ENCODE measurements at regions not wholly inside any gene's neighbourhood (a gene's known extent, or its start where the extent isn't known, plus 50 kb on each side); places are given as distances from the start of the nearest gene placed in this dataset.

DNA sequence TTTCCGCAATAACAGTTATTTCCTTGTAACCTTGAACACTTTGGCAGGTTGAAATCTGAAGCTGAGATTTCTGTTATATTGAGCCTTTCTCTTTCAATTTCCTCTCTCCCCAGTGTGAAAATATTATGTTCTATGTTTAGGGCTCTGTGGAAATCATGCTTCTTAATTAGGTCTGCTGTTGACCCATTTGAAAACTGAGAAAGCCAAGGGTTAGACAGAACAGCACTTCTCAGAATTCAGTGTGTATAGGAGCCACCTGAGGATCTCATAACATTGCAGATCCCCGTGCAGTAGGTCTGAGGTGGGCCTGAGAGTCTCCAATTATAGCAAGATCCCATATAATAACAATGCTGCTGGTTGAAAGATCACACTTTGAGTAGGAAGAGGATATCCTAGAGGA, 230.2 kb upstream of the NT5C1B start:
- no peak for DNase-seq

DNA sequence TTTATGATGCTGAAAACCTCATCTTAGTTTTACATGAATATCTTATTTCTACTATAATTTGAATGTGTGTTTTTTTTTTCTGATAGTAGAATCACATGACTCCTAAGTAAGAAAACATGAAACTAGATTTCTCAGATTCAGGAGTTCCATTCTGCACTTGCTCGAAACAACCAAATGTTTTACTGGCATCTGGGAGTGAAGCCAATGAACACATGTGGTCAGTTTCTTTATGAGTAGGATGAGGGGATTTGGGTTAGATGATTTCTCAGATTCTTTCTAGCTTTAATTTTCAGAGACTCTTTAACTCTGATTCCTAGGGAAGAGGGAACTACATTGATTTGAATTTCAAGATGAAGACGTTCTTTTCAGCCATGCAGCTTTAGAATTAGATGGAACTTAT, 225.0 kb upstream of the NT5C1B start:
- DNase-seq = peak; percentile 25

DNA sequence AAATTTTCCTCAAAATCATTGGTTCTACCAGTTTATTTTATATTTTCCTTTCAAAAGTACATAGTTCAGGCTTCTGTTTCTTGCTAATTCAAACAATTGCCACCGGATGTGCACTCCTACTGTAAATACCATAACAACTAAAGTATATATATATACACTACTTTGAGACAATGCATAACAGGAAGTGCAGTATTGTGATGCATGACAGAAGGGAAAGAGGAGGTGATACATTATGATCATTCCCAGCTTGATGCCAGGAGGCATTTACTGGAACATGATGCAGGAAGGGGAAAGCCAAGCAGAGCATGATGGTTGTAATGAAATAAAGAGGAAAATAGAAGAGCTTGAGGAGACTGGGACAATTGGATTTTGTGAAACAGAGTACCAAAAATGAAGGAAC, 215.2 kb upstream of the NT5C1B start:
- no peak for DNase-seq

DNA sequence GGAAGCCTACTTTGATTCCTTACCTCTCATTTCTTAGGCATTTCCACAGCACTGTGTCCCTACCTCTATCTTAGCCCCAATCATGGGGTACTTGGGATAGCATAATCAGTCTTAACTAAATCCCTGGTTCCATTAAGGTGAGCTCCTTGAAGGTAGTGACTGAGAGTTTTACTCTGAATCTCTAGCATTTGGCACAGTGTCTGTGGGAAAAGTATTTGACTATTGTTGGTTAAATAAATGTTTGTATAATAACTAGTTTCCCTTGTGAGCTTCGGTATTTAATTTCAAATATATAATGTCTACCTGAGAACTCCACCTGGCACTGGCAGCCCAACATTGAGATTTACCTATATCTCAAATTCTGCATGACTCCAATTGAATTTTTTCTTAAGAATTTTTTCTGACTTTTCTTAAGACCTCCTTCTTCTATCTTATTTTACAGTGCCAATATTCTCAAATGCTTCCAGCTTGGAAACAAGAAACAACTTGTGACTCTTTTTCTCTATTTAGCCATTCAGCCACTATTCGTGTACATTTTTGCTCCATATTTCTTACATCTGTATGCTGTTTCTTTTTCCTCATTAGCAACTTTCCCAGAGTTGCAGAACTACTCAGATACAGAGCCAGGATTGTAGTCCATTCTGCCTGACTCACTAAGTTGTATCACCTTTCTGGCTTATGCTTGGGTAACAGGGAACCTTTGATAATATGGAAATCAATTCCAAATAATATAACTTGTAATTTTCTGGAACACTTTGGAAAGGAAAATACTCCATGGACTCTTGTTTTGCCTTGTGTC, 214.0 kb upstream of the NT5C1B start:
- no peak for DNase-seq

DNA sequence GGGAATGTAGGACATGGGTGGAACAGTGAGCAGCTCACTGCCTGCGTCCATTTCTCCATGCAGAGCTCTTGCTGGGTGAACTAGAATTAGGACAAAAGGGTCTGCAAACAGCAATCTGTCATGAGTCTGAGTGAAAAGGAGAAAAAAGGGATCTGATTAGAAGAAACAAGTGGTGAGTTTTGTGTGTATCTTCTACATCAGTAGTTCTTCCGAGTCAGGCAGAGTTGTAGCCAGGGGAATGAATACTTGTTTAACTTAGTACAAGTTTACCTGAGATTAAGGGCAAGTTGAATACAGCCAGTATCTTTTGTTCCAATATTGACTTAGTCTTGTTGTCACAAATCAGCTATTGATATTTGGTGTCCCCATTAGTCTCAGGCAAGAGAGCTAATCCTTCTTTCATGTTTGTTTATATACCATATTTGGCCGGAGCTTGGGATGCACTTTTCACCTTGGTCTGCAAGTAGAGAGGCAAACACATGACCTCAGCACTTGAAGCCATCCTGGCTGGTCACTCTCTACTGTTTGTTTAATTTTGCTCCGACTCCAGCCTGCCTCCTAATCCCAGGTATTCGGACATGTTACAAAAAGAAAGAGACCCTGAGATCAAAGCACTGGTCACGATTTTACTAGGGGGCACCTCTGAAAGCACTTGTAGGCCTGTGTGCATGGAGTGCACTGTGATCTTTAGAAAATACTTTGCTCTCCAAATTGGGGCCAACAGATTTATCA, 211.0 kb upstream of the NT5C1B start:
- DNase-seq = no peak

DNA sequence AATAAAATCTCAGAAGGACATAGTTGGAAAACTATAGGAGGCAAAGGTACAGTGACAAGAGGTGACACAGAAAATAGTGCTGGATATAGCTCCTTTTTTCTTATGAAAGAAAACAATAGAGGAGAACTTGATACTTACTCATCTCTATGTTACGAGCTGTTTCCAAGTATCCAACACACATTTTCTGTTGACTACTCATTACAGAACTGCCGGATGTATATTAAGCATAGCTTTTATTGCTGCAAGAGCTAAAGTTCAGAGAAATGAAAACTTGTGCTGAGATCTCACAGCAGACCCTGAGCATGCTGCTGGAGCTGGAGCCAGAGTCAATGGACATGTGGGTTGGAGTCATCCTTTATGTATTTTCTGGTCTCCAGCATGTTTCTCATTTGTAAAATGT, 210.0 kb upstream of the NT5C1B start:
- DNase-seq = no peak

DNA sequence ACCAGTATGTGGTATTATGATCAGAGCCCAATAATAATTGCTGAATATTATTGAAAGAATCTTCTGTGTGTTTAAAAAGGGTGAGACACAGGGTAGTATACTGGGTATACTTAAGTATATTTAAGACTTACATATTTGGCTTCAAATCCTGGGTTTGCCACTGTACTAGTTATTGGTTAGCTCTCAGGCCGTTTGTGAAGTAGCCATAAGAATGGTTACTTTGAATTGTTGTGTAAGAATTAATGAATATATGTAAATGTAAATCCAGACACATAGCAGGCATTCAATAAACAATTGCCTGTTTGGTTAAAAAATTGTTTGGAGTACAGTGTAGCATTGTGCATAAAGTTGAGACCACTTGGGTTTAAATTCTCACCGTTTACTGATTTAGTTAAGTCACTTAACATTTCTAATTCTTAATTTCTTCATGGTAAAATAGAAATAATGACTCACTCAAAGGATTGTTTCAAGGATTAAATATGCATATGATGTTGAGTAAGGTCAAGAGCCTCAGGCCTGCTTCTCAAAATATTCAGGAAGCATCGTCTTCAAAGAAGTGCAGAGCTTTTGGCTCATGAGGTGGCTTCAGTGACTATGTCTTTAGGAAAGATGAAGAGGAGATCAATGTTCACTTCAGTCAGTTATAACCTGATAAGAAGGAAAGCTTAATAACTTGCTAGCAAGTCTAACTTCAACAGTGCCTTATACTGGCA, 207.9 kb upstream of the NT5C1B start:
- DNase-seq = no peak

DNA sequence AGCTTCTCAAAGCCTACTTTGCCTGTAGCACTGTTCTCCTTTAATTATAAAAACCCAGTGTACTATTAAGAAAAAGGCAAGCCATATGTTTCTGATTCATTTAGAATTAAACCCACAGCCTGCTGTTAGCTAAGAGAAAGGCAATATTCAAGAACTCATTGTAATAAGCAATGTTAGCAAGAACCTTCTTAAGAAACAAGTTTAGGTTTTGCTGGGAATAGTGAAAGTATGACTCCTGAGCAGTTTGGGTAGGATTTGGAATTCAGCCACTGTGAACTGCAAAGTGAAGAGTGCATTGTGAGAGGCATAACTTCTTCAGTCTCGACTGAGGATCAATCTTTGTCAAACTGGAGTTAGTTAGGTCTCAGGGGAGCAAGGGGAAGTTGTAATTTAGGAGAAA, 206.5 kb upstream of the NT5C1B start:
- no peak for DNase-seq

DNA sequence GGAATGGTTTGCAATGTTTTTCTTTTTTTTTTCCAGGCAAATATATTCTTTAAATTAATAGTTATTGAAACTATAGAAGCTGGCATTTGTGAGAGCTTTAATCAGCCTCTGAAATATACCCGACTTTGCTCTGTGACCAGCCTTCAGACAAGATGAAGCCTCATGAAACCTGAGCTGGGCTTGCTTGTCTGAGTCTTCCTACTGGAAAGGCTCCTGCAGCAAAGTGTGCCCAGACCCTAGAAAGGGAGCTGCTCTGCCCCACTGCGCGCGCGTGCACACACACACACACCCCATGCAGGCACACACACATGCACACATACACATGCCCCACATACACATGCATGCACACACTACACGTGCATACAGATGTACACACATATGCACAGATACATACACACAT, 203.3 kb upstream of the NT5C1B start:
- DNase-seq = no peak

DNA sequence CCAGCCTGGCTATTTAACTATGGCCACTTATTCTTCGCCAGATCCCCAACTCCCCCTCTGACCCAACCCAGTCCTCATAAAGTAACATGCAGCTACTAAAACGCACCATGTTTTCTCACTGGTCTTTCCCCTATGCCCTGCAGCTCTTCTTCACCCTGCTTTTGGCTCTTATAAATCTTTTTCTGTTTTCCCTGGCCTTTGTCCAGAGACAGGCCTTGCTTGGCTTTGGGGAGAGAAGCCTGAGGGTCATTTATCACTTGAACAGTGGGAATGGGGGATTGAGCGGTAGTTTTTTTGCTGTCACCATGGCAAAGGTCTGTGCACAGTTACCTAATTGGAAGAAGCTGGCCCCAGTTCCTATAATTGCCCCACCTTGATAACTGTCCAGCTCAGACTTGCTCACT, 202.9 kb upstream of the NT5C1B start:
- DNase-seq = no peak

DNA sequence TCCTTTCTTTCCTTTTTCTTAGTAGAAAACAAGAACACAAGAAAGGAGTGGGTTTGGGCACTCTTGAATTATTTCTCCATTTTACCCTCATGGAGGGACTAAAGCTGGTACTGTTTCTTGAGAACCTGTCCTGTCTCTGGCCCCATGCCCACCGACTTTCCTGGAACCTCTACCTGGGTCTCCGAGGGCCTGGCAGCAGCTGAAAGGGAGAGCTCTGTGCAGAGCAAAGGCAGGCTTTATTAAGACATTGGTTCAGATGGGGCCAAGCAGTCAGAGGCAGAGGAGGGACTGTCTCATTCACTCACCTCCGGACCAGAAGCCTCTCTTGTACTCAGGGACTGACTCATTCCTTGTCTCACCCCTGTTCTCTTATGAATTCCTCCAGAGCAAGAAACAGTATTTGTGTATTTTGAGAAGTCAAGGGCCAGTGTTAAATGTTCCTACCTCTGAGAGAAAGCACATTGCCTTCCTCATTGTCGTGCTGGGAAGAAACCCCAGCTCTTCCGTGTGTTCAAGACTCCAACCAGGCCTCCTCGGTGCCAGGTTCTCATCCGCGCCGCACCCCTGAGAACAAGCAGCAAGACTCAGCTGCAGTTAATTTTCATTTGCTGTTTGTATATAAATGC, 201.9 kb upstream of the NT5C1B start:
- no peak for DNase-seq

DNA sequence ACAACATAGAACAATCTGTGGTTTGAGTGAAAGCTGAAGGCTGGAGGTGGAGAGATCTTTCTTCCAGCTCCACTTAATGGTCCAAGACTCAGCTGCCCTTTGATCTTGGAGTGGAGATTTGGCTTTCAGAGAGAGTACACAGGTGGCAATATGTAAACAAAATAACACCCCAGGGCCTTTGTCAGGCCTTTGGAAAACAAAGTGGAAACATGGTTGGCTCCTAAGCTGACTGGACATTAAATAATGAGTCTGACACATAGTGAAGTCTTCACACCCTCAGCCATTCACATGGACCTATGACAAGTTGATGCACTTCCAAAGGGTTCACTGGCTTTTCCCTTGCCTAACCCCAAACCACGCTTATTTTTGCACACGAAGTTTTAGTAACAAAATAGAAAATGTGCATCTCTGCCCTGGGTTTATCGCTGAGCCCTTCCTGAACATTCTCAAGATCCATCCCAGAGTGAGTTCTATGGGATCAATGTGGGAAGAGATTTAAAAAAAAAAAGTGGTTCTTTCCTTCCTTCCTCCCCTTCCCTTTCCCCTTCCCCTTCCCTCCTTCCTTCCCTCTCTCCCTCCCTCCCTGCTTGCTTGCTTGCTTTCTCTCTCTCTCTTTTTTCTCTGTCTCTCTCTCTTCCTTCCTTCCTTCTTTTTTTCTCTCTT, 201.3 kb upstream of the NT5C1B start:
- no peak for DNase-seq

DNA sequence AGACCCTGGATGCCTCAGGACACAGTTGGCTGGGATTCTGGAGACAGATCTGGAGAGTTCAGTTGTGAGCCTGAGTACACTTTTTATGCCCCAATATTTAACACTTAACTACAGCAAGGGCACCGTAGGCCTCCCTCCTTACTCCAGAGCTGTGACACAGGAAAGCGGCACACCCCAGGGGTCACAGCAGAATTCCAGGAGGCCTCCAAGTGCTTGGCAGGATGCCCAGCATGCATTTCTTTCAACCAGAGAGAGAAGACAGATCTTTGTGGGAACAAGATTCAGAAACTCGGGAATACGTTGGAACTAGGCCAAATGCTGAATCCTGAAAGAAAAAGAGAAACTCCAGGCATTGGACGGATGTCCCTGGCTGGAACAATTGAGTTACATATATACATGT, 199.2 kb upstream of the NT5C1B start:
- no peak for DNase-seq

DNA sequence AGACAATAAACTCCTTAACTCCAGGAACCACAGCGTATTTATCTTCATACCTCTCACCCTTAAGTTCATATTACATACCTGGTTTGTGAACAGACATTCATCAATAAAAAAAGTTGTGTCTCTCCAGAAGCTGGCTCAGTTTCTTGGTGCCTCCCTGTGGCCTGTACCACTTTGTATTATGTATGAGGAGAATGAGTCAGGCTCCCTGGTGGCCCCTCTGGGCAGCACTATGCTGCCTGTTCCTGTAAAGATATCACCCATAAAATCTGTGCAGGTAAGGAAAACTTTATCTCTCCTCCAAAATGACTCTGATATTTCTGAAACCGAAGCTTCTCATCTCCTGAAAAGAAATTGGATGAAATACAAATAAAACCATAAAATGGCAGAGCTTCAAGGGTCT, 198.4 kb upstream of the NT5C1B start:
- DNase-seq = no peak

DNA sequence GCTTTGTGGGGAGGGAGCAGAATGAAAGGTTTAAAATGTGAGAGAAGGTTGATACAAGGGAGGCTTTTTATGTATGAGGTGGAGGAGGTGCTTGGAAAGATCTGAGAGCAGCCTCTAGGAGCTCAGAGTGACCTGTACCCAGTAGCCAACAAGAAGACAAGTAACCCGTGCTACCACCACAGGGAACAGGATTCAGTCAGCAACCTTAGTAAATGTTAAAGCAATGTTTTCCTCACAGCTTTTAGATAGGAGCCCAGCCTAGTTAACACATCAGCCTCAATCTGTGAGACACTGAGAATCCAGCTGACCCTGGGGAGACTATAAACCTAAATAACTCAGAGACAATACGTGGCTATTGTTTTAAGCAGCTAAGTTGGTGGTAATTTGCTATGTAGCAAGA, 194.9 kb upstream of the NT5C1B start:
- no peak for DNase-seq

DNA sequence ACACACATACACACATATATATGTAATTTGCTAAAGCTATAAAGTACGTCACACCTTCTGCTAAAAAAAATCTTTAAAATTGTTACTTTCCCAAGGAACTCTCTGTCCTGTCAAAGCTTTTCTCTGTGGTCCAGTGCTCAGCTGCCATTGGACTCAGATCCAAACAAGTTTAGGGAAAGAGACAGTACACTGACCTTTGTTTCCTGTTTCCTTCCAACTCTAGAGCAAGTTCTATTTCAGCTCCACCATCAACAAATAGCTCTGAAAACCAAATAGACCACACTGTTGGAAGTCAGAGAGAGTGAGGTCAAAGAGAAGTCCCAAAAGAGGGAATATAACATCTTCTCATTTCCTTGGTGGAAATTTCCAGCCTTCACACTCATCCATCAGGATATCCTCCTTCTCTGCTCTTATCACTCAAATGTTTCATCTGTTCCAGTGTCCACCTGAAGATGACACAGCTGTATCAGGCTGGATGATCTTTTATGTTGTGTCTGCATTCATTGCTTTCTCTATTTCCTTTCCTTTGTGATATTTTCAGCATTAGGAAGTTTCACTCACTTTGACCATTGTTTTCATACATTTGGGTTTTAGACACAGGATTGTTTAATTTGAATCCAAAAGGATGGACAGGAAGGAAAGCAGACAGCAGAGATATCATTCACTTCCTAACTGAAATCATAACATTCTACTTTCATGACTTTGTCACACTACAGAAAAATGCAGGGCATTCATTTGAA, 192.3 kb upstream of the NT5C1B start:
- DNase-seq = no peak

DNA sequence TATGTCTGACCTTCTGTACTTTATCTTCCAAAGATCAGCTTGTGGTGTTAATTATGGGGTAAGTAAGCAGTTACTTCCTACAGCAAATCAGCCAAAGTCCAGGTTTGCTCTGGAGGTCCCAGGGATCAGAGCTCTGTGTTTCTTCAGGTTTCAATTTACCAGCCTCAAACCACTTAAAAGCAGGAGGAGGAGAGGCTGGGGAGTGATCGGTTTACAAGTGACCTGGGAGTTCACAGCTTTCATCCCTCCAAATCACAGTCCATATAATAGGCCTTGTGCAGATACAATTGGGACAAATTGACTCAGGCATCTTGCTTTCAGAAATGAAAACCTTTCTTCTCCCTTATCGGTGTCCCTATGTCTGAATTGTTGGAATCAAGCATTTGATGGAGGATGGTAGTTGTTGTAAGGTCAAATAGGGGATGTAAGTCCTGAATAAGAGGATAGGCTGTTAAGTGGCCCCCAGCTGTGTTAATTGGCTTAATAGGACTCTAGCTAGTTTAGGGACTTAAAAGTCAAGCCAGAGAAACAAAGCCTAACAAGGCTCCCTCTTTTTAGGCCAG, 188.0 kb upstream of the NT5C1B start:
- DNase-seq = no peak

DNA sequence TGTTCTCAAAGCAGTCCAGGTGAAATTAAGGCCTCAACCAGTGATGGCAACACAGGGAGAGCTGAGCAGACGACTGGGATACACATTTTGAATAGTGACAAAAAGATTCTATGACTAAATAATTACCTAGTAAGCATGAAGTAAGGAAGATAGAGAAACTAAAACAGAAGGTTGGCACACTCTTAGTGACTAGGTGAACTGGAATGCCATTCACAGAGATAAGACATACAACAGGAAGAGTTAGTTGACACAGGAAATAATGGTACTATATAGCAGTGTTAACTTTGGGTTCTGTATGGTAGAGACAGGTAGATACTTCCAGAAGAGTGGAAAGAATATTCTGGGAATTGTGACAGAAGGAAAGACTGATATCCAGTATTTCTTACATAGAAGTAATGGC, 181.8 kb upstream of the NT5C1B start:
- no peak for DNase-seq

DNA sequence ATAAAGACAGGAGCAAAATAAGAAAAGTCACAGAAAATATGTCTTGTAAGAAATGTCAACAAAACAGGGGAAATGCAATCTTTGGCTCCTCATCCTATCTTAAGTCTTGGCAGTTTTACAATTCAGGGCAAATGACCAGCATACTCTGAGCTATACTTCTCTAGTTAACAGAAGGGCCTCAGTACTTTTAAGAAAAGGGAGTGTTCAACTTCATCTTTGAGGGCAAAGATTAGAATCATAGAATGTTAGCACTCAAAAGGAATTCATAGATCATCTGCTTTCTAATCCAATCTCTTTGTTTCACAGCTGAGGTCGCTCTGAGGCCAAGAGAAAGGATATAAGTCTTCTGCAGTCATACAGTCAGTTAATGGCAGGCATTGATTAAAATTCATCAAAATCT, 174.0 kb upstream of the NT5C1B start:
- no peak for DNase-seq

DNA sequence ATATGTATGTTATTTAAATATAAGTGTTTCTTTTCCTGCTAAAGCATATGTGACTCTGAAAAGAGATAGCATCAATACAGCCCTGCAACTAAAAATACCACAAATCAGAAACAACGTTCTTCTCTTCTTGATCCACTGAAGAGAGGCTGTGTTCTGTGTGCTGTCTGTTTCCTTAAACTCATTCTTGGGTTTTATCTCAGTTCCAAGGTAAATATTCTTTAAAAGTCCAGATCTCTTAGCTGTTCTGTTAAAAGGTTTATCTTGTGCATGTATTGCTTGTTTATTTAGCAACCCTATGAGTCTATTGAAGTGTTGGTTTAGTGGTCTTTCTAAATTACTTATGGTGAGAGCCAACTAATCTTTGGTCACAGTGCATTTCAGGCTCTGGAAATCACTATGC, 173.3 kb upstream of the NT5C1B start:
- DNase-seq = no peak

DNA sequence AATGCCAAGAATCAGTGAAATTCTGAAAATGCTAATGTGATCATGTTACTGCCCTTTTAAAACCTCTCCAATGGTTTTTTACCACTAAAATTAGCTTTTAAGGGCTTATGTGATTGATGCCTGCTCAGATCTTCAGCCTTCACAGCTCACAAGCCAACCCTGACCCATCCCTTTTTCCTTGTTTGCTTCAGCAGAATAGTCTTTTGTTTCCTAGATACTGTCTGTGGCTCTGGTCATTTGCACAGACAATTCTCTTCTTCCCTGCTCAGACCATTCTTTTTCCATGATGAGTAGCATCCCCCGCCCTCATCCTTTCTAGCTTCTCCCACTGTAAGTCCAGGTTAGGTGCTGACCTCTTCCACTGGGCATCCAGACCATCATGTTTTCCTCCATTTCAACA, 164.9 kb upstream of the NT5C1B start:
- DNase-seq = no peak

DNA sequence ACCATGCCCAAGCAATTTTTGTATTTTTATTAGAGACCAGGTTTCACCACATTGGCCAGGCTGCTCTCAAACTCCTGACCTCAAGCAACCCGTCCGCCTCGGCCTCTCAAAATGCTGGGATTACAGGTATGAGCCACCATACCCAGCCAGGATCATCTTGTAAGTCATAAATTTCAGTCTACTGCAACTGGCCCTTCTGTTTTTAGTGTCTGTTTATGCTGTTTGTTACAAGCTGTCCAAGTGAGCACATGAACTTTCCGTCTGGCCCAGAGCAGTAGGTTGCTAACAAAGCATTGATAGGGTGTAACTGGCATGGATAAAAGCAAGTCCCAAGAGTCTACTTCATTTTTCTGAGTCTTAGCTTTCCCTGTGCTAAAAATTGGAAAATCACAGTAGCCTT, 164.4 kb upstream of the NT5C1B start:
- DNase-seq = no peak
